Gastrocnemius medialis (tissue), 4 donors: ENCODE measurements at regions not wholly inside any gene's neighbourhood (a gene's known extent, or its start where the extent isn't known, plus 50 kb on each side); places are given as distances from the start of the nearest gene placed in this dataset.

Experiments
- ATAC-seq, 2 donors: fragments of 150-250 bp; one replicate each; pipeline ENCODE4 v1.9.1; 2016
- DNase-seq, 2 donors: peaks; one replicate each; pipeline ENCODE4 v3.0.0-alpha.2; 2019
- H3K27ac ChIP-seq, 4 donors: fragments of 200-600 bp; sonication (generic); 1 replicate in 1 of 4; 2 replicates in 3 of 4; pipeline ENCODE4 v1.5.1; 2016 to 2018; ENCODE audit warnings: mild to moderate bottlenecking in 2 of 4, moderate library complexity in 1 of 4
- H3K27me3 ChIP-seq, 3 donors: fragments of 200-600 bp; sonication (generic) in 2 of 3; 1 replicate in 1 of 3; 2 replicates in 2 of 3; pipeline versions ENCODE4 v1.5.1 to v1.6.0; 2016 to 2019; ENCODE audit warnings: mild to moderate bottlenecking in 1 of 3, moderate library complexity in 1 of 3
- H3K36me3 ChIP-seq, 2 donors: fragments of 200-600 bp; sonication (generic) in 1 of 2; one replicate each; pipeline ENCODE4 v1.5.1; 2017 to 2018
- H3K4me1 ChIP-seq, 2 donors: fragments of 200-600 bp; sonication (generic) in 1 of 2; one replicate each; pipeline ENCODE4 v1.5.1; 2016 to 2017; ENCODE audit warnings: mild to moderate bottlenecking in 2 of 2
- H3K4me3 ChIP-seq, 4 donors: fragments of 200-600 bp; sonication (generic) in 3 of 4; 1 replicate in 1 of 4; 2 replicates in 3 of 4; pipeline ENCODE4 v1.5.1; 2016 to 2019; ENCODE audit warnings: mild to moderate bottlenecking in 2 of 4
- H3K9me3 ChIP-seq, 3 donors: fragments of 200-600 bp; sonication (generic) in 2 of 3; 1 replicate in 1 of 3; 2 replicates in 2 of 3; pipeline ENCODE4 v1.5.1; 2016 to 2019
- CTCF ChIP-seq, 5 experiments: fragments of 450-650 bp in 3 of 5; fragments of 200-600 bp in 2 of 5; sonication (generic) in 2 of 5; IDR thresholded peaks in 4 of 5; conservative IDR thresholded peaks in 1 of 5; 1 replicate in 4 of 5; 2 replicates in 1 of 5; pipeline ENCODE4 v1.5.1; 2016 to 2019; ENCODE audit warnings: antibody characterized with exemption in 5 of 5, mild to moderate bottlenecking in 3 of 5, moderate library complexity in 3 of 5
- POLR2A ChIP-seq, 2 donors: fragments of 450-650 bp; IDR thresholded peaks; one replicate each; pipeline ENCODE4 v1.6.1; 2017; ENCODE audit warnings: antibody characterized with exemption in 2 of 2, mild to moderate bottlenecking in 2 of 2, moderate library complexity in 2 of 2
- in situ Hi-C, 4 donors: fragments of 200-750 bp; cut with MboI; loops; one replicate each; pipeline versions ENCODE4 v1.15.0 to v1.8.0; 2017; ENCODE audit warnings: low sequenced_read_pairs in 4 of 4
- intact Hi-C: fragments of 100-400 bp; cut with DNase I; formaldehyde crosslinking; loops from one replicate; pipeline ENCODE4 v1.15.1; 2023; ENCODE audit warnings: low total_unique reads

GRCh38 chr2:144099340-144099739 is 420.6 kb downstream of the ZEB2 start:
- peak overlapping the region in 3 of 4 donors; percentile 32 to 70 (median 33) for H3K27ac ChIP-seq
- peaks cover 7 to 10% of the 10 kb centered on the region in 2 donors for H3K4me1 ChIP-seq
- in situ Hi-C loops (no loop called here), intact Hi-C loops (no loop called here)
- no peak for ATAC-seq
- no peak for TF ChIP-seq CTCF (IDR thresholded peaks at IDR 0.05 in 4 of 5, conservative IDR thresholded peaks at IDR 0.05 in 1 of 5)
- TF ChIP-seq POLR2A (IDR thresholded peaks at IDR 0.05) = no peak
- no peak for DNase-seq
- H3K36me3 ChIP-seq = no peaks in the 10 kb centered on the region
- no peaks in the 10 kb centered on the region for H3K27me3 ChIP-seq
- no peaks in the 10 kb centered on the region for H3K9me3 ChIP-seq
- no peak overlapping the region for H3K4me3 ChIP-seq

DNA sequence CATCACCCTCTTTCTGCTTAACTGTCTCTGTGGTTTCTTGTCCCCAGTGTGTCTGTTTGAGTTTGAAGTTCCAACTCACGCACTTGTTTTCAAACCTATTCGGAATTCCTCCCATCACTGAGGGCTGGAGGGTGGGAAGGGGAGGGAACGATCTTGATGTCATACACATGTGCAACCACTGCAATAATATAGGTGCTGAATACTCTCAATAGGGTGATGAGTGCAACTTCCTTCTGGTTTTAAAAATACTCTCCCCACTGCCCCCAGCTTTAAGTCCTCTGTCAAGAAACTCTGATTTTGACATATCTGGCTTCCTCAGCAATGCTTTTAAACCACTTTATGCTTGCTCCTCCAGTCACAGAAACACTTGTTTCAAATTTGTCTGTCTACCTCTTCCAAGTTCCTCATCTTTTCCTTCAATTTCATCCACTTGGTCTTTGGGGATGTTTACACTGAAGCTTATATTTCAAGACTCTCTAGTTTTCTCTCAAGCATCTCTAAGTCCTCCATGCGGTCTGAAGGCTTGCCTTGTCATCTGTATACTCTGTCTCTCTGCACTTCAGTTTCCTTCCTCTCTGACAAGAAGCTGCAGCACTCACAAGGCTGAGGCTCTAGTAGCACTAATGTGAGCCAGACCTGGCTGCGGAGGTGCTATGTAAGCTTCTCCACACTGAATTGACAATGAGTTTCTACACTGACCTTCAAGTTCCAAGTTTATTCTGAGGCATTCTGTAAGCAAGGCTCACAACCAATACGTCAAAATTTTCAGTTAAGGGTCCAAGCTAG is 422.3 kb downstream of the ZEB2 start:
- H3K9me3 ChIP-seq = no peaks in the 10 kb centered on the region
- H3K4me3 ChIP-seq = no peak overlapping the region
- DNase-seq = no peak
- TF ChIP-seq POLR2A (IDR thresholded peaks at IDR 0.05) = no peak
- TF ChIP-seq CTCF (IDR thresholded peaks at IDR 0.05 in 4 of 5, conservative IDR thresholded peaks at IDR 0.05 in 1 of 5) = no peak
- peaks cover 7 to 10% of the 10 kb centered on the region in 2 donors for H3K4me1 ChIP-seq
- intact Hi-C loops = no loop called here
- H3K27me3 ChIP-seq = no peaks in the 10 kb centered on the region
- H3K27ac ChIP-seq = no peak overlapping the region
- no peaks in the 10 kb centered on the region for H3K36me3 ChIP-seq
- no peak for ATAC-seq
- in situ Hi-C loops = no loop called here

GRCh38 chr2:144096531-144096930 is 423.4 kb downstream of the ZEB2 start:
- no peak overlapping the region for H3K4me3 ChIP-seq
- no peak overlapping the region for H3K27ac ChIP-seq
- intact Hi-C loops = no loop called here
- ATAC-seq = no peak
- no peaks in the 10 kb centered on the region for H3K27me3 ChIP-seq
- in situ Hi-C loops = no loop called here
- H3K9me3 ChIP-seq = no peaks in the 10 kb centered on the region
- peaks cover 7 to 10% of the 10 kb centered on the region in 2 donors for H3K4me1 ChIP-seq
- no peaks in the 10 kb centered on the region for H3K36me3 ChIP-seq
- TF ChIP-seq CTCF (IDR thresholded peaks at IDR 0.05 in 4 of 5, conservative IDR thresholded peaks at IDR 0.05 in 1 of 5) (no peak), POLR2A (IDR thresholded peaks at IDR 0.05) (no peak)
- DNase-seq = no peak

DNA sequence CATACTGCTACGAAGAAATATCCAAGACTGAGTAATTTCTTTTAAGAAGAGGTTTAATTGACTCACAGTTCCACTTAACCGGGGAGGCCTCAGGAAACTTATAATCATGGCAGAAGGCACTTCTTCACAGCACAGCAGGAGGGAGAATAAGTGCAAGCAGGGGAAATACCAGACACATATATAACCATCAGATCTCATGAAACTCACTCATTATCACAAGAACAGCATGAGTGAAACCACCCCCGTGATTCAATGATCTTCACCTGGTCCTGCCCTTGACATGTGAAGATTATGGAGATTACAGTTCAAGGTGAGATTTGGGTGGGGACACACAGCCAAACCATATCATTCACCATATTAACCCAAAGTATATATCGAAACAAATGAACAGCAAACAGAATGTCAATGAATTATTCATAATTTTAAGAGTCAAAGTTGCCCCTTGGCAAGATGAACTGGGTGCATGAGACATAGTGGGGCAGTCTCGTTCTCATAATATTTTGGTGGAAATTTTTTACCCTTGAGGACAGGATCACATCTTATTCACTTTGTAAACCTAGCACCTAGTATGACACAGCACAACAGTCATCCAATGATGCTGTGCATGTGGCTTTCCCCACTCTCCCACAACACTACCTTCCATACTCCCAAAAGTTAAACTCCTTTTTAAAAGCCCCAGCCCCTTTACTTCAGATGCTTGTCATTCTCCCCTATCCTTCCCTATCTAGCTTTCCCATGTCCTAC is 425.3 kb downstream of the ZEB2 start:
- ATAC-seq (no peak), DNase-seq (no peak)
- intact Hi-C loops (no loop called here), in situ Hi-C loops (no loop called here)
- no peak for TF ChIP-seq CTCF (IDR thresholded peaks at IDR 0.05 in 4 of 5, conservative IDR thresholded peaks at IDR 0.05 in 1 of 5)
- no peak for TF ChIP-seq POLR2A (IDR thresholded peaks at IDR 0.05)
- H3K9me3 ChIP-seq = no peaks in the 10 kb centered on the region
- H3K4me1 ChIP-seq = peaks cover 0 to 4% of the 10 kb centered on the region in 2 donors
- H3K4me3 ChIP-seq = no peak overlapping the region
- H3K27ac ChIP-seq = no peak overlapping the region
- H3K36me3 ChIP-seq = no peaks in the 10 kb centered on the region
- no peaks in the 10 kb centered on the region for H3K27me3 ChIP-seq
